ENCODE measurements at regions not wholly inside any gene's neighbourhood (a gene's known extent, or its start where the extent isn't known, plus 50 kb on each side); places are given as distances from the start of the nearest gene placed in this dataset.

DNA sequence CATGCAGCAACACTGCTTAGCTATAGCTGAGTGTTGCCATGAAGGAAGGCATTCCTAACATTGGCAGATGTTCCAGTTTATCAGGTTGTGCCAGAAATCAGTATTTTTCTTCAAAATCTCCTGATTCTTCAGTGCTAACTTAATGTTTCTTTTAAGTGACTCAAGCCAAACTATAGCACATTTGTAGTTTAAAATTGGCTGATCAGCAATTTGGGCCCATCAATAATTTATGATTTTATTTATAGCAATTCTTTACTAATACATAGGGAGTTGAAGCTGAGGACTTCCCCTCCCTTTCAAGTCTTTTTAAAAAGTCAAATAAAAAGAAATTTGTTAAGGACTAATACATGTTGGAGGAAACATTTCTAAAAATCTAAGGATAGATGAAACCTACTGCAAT, 383.8 kb upstream of the KHDRBS2 start:
- FAIRE-seq, result no peak

More for the DNA sequence above, 383.8 kb upstream of the KHDRBS2 start:
- H3K9me1 ChIP-seq (ENCODE audit: control insufficient read depth, insufficient read depth, low read length), result no peaks in the 10 kb centered on the region
- no peak for DNase-seq (ENCODE audit: extremely low read depth in 1 of 4, low spot score in 3 of 4)
- no peak overlapping the region for H3K4me2 ChIP-seq (ENCODE audit: insufficient read depth, low read length)
- H2AFZ ChIP-seq (ENCODE audit: low read depth, low read length), result no peak overlapping the region
- intact Hi-C loops (cut with micrococcal nuclease) (no loop called here), in situ Hi-C loops (cut with MboI) (no loop called here)
- H3K4me3 ChIP-seq, result no peak overlapping the region
- no peaks in the 10 kb centered on the region for H3K4me1 ChIP-seq (replicated peaks in 1 of 2; ENCODE audit: control insufficient read depth in 2 of 2, insufficient read depth in 2 of 2, low read length in 2 of 2)
- no peaks in the 10 kb centered on the region for H3K27me3 ChIP-seq (ENCODE audit: control insufficient read depth in 2 of 2, insufficient read depth in 2 of 2, low read length in 2 of 2)
- no peak overlapping the region for H3K27ac ChIP-seq (ENCODE audit: extremely low read depth, low read depth, low read length)
- H3K9me3 ChIP-seq (replicated peaks; ENCODE audit: control insufficient read depth, insufficient read depth, low read depth, low read length), result no peaks in the 10 kb centered on the region
- no peaks in the 10 kb centered on the region for H3K79me2 ChIP-seq (ENCODE audit: control insufficient read depth, insufficient read depth, low read length)
- no peak for ATAC-seq
- ChIA-PET POLR2A (no interaction called here), CTCF (ENCODE audit: low intra/inter-chr PET ratio) (no interaction called here)
- no peaks in the 10 kb centered on the region for H4K20me1 ChIP-seq (replicated peaks; ENCODE audit: control insufficient read depth, insufficient read depth, low read length)
- no peaks in the 10 kb centered on the region for H3K36me3 ChIP-seq (ENCODE audit: control insufficient read depth, insufficient read depth, low read length)
- TF ChIP-seq ZBTB17 (CRISPR knock-in tag; IDR thresholded peaks at IDR 0.05) (no peak), NBN (IDR thresholded peaks at IDR 0.05; ENCODE audit: low read depth) (no peak), EGR1 (conservative IDR thresholded peaks at IDR 0.05) (no peak), FIP1L1 (IDR thresholded peaks at IDR 0.05; ENCODE audit: low read depth, low read length, poor library complexity, severe bottlenecking) (no peak), MTF1 (CRISPR knock-in tag; IDR thresholded peaks at IDR 0.05; ENCODE audit: borderline replicate concordance) (no peak), SFPQ (IDR thresholded peaks at IDR 0.05; ENCODE audit: low read depth, low read length) (no peak), BMI1 (IDR thresholded peaks at IDR 0.05; ENCODE audit: low read length) (no peak), NFE2 (IDR thresholded peaks at IDR 0.05; ENCODE audit: low read depth) (no peak), E2F6 (IDR thresholded peaks at IDR 0.05; ENCODE audit: borderline replicate concordance in 1 of 2, extremely low read depth in 1 of 2, insufficient read depth in 1 of 2, insufficient read length in 1 of 2, low read depth in 1 of 2, low read length in 1 of 2, poor library complexity in 1 of 2, severe bottlenecking in 1 of 2) (no peak), IRF9 (tag; IDR thresholded peaks at IDR 0.05) (no peak), TAF1 (IDR thresholded peaks at IDR 0.05; ENCODE audit: control insufficient read depth, extremely low read depth, insufficient read depth, low read length, severe bottlenecking) (no peak), PHF20 (IDR thresholded peaks at IDR 0.05; ENCODE audit: partially characterized antibody) (no peak), RAD51 (IDR thresholded peaks at IDR 0.05; ENCODE audit: borderline replicate concordance, low read depth) (no peak), RAD21 (CRISPR knock-in tag; conservative IDR thresholded peaks at IDR 0.05 in 1 of 2, IDR thresholded peaks at IDR 0.05 in 1 of 2) (no peak)
- TF ChIP-seq, protein P1, sequence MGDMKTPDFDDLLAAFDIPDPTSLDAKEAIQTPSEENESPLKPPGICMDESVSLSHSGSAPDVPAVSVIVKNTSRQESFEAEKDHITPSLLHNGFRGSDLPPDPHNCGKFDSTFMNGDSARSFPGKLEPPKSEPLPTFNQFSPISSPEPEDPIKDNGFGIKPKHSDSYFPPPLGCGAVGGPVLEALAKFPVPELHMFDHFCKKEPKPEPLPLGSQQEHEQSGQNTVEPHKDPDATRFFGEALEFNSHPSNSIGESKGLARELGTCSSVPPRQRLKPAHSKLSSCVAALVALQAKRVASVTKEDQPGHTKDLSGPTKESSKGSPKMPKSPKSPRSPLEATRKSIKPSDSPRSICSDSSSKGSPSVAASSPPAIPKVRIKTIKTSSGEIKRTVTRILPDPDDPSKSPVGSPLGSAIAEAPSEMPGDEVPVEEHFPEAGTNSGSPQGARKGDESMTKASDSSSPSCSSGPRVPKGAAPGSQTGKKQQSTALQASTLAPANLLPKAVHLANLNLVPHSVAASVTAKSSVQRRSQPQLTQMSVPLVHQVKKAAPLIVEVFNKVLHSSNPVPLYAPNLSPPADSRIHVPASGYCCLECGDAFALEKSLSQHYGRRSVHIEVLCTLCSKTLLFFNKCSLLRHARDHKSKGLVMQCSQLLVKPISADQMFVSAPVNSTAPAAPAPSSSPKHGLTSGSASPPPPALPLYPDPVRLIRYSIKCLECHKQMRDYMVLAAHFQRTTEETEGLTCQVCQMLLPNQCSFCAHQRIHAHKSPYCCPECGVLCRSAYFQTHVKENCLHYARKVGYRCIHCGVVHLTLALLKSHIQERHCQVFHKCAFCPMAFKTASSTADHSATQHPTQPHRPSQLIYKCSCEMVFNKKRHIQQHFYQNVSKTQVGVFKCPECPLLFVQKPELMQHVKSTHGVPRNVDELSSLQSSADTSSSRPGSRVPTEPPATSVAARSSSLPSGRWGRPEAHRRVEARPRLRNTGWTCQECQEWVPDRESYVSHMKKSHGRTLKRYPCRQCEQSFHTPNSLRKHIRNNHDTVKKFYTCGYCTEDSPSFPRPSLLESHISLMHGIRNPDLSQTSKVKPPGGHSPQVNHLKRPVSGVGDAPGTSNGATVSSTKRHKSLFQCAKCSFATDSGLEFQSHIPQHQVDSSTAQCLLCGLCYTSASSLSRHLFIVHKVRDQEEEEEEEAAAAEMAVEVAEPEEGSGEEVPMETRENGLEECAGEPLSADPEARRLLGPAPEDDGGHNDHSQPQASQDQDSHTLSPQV (IDR thresholded peaks at IDR 0.05), result no peak
- H3K9ac ChIP-seq (ENCODE audit: insufficient read depth in 1 of 2, low read depth in 2 of 2, low read length in 2 of 2), result no peak overlapping the region
- BruUV-seq (replicated peaks), result no TSS peak

Measured in K562 (cell line).